IPS-NIHi11 (cell line): ENCODE measurements at regions not wholly inside any gene's neighbourhood (a gene's known extent, or its start where the extent isn't known, plus 50 kb on each side); places are given as distances from the start of the nearest gene placed in this dataset.

Source experiments
- DNase-seq: peaks from one replicate; pipeline ENCODE4 v3.0.0; 2012; ENCODE audit warnings: mixed read lengths, low spot score

DNA sequence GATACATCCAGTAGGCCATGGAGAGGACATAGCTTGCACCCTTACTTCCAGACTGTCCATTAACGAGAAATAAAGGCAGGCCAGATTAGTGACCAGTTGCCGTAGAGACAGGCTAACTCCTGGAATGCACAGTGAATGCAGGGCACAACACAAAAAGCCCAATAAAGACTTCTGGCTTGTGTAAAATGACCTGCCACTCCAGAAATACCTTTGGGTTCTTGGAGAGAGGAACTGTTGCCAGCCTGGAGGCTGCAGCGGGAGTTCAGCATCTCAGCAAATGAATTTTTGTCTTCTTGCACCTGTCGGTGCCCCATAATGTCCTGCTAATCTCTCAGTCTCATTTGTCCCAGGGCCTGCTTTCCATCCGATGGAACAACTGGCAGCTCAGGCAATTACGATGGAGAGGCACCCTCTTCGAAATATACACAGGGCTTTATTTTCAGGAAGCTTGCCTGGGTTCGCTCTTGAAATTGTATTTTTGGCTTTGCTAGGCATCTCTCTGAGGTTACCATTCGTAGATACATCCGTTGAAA is 538.8 kb upstream of the ZNF462 start:
- DNase-seq, result no peak

DNA sequence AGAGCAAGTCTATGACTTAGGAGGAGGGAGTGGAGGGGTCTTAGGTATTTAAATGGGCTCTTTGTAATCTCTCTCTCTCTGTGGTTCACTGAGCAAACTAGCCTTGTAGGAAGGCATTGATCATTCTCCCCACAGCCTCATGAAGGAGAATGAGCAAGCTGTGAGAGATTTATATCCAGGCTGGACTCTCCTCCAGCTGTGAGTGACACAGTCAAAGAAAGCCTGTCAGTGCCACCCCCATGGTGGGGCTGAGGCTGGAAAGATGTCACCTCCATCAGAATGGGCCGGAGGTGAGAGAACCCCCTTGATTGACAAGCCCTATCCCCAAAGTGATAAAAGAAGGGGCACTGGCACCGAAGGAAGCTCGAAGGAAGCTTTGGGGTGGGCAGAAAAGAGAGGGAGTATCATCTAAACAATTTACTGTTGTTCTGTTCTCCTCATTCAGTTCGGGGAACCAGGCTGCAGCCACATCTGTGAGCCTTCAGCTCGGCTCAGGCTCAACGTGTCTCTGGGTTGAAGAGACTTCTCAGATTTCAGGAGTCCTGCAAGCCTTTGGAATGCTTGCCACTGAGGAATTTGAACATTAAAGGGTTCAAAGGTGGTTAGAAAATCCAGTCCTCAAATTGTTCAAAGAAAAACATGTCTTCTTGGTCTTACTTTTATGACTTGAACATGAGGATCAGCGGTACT is 538.2 kb upstream of the ZNF462 start:
- no peak for DNase-seq

DNA sequence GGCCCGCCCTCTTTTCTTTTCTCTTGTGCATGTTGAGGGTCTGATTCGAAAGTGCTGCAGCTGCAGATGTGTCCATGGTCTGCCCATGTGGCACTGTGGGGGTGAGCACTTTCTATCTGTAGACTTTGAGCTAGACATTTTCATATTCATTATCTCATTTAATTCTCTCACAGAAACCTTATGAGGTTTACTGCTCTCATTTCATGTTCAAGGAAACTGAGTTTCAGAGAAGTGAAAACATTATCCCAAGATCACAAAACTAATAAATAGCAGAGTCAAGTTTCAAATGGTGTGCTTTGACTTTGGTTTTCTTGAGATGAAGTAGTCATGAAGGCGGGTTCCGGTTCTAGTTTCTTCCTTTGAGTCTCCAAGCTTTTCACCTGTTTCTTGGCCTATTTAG is 536.5 kb upstream of the ZNF462 start:
- DNase-seq, result no peak

DNA sequence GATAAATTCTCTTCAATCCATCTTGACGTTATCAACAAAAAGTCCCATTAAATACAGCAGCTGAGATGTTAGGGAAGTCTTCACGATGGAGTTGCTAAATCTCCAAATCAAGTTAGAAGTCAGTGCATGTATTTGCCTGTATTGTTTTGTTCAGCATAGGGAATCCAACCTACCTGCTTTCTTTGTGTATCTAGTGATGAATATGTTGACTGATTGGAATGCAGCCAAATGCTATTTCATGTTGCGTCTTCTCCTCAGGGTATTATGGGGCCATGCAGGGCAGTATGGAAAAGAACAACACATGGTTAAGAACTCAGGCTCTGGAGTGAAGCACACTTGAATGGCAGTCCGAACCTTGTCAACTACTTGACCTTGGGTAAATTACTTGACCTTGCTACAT is 529.5 kb upstream of the ZNF462 start:
- DNase-seq, result no peak

DNA sequence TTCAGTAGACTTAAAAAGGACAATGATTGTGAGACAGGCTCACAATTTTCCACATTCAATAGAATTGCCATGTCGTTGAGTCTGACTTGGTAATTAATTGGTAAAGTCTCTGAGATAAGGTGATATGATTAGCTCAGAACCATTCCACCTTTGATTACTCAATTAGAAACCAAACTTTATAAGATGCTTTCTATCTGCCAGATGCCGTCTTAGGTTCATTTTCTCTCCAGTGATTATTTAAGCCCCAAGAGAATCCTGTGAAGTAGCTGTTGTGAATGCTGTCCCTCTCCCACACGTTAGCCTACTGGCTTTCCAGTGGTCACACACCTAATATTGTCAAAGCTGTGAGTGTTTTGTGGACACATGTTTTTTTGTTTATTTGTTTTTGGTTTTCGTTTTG is 528.9 kb upstream of the ZNF462 start:
- no peak for DNase-seq

DNA sequence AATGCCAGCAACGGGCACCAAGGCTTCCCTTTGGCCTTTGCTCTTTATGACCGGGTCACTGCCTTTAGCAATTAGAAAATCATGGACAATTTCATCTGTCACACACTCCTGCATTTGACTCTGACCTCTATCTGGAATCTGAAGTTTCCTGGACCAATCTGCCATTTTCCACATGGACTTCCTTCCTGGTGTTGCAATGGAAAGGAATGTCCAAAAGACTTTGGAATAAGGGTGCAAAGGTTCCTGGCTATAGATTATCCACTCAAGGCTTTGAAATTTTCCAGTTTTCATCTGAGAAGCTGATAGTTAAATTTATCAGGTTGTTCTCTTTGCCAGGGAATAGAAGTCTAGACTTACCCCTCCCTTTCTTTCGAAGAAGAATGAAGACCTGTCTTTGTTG is 523.1 kb upstream of the ZNF462 start:
- DNase-seq, result no peak

DNA sequence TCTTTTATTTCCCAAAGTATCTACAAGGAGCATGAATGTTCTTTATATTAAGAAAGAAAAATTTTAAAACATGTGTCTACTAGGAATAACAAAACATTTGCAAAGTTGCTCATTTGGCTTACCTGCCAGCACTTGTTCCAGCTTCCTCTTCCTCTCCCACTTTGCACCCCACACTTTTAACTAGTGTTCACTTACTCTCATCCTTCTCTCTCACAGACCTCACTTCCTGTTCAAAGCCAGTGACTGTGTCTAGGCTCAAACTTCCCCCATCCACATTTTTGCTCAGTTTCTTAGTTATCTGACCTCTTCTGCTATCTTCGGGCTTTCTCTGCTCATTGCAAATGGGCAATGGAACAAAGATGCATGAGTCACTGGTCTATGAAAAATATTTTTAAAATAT is 512.2 kb upstream of the ZNF462 start:
- DNase-seq, result no peak

DNA sequence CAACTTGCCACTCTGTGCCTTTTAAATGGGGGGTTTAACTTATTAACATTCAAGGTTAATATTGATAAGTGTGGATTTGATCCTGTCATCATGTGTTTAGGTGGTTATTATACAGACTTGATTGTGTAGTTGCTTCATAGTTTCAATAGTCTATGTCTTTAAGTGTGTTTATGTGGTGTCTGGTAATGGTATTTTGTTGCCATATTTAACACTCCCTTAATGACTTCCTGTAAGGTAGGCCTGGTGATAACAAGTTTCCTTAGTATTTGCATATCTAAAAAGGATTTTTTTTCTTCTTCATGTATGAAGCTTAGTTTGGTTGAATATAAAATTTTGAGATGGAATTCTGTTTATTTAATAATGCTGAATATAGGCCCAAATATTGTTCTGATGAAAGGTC is 506.0 kb upstream of the ZNF462 start:
- no peak for DNase-seq

DNA sequence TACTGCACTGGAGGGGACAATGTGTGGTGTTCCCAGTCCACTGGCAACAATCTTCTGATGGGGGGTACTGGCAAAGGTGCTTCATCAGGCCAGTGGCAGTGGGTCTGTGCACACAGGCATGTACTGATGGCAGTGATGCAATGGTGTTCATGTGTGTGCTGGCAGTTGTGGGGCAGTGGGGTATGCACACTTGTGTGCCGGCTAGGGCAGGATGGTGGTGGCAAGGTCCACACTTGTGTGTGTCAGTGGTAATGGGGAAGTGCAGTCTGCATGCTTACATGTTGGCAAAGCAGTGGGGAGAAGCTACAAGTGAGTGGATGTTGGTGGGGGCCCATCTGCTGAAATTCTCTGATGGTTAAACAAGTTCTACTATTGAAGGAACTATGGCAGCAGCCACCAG is 504.6 kb upstream of the ZNF462 start:
- DNase-seq, result no peak

DNA sequence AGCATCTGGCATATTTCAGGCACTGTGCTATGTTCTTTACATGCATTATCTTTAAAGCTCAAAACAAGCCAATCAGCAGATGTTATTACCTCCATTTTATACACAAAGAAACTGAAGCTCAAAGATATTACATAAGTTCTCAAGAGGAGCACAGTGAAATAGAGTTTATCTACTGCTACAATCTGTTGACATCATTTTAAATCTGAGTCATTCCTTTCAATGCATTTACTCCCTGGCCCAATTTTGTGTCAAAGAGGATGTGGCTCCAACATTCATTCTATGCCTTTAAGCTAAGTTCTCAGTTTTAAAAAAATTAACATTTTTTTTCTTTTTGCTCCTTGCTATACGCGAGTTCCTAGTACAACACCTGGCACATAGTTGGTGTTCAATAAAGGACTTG is 486.3 kb upstream of the ZNF462 start:
- DNase-seq, result no peak

DNA sequence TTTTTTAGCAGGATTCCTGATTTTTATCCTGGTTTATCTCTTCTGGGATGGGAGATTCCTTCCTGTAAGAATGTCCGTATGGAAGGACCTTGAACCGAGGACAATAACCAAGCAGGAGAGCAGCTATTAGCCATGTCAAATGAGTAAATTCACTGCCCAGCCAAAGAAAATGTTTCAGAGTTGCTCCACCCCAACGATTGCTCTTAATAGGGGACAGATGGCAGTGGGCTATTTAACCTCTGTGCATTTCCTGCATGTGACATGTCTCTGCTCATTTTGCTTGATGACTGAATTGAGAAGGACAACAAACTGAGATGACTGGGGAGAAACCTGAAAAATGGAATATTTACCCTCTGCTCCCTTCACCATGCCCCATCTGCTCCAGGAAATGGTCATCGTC is 479.9 kb upstream of the ZNF462 start:
- DNase-seq, result no peak

DNA sequence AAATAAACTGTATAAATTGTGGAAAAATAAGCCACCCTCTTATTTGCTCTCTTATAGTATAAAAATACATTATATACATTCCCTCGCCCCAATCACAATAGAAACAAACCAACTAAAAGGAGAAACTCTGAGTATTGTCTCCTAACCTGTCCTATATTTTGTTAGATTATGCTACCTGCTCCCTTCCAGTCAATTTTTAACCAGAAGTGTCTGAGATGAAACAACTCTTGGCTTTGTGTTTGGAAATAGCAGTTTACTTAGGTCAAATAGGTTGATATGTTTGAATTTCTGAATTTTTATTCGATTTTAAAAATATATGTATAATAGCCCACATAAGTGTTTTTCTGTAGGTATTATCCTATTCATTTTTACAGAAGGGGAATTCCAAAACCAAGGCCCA is 475.0 kb upstream of the ZNF462 start:
- DNase-seq, result no peak

DNA sequence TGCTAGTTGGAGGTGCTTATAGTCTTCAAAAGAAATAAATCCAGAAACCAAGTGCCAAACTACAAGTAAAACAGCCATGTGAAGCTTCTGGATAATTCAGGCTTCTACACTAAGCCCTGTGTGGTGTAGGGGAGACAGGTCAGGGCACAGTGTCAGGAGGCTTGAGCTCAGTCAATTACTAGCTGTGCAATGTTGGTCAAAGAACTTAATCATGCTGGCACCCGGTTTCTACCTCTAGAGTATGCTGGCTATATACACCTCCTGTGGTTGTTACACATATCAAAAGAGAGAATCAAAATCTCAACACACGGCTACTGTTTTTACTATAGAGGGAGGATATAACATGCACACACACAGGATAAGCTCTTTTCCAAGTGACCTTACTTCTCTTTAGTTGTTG is 469.7 kb upstream of the ZNF462 start:
- no peak for DNase-seq

DNA sequence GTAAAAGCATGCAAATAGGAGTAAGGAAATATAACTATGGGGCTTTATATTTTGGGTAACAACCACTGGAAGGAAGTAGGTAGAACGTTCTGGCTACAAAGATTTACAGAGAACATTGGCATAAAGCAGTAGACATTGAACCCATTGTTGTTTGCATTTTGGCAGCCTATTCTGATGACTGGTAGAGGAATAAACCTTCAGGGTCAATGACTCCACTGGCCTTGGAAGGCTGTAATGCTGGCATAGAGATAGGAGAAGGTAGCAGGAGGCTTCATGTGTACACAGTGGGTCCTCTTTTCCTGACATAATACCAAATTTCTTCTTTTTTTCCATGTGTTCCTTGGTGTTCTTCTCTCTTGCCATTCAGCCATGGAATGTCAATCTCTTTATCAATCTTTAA is 462.8 kb upstream of the ZNF462 start:
- DNase-seq, result no peak

DNA sequence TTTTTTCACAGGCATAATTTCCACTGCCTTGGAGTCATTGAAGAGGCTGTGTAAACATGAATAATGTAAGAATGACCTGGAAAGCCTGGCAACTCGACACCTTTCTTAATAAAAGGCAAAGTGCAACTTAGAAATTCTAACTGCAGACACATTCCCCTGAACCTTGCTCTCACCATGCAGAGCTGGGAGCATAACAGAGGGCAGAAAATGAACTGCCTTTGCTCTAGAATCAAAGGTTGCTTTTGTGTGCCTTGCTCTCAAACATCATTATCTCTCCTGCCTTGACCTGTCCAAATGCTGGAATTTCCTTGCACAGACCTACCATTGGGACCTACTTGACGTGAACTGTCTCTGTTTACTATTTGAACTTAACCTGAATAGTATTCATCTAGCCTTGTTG is 462.0 kb upstream of the ZNF462 start:
- DNase-seq, result no peak

DNA sequence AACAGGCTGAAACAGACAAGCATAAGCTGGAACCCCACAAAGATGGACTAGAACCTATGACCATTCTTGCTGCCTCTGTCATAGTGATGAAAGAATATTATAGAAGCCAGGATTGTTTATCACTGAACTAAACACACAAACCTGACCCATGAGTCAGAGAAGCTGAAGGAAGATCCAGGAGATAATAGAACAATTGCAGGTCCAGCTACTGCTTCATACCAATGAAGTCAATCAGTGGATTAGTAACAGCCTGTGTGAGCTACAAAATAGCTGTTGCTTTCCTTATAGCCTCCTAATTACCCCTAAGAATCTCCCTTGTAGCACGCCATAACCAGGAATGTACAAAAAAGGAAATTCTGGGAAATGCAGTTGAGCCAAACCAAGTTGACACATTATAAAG is 459.9 kb upstream of the ZNF462 start:
- DNase-seq, result no peak

DNA sequence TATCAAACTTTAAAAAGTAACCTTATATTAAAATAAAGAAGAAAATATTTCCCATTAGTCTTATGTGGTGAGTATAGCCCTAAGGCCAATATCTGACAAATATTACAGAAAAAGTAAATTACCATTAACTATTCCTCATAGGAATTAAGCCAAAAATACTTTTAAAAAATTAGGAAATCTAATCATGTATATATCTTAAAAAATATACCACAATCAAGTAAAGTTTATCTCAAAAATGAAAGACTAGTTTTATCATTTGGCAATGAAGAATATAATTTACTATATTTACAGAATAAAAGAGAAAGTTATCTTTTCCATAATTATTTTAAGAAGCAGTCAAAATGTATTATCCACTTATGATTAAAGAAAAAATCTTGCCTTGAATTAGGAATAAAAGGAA is 458.8 kb upstream of the ZNF462 start:
- DNase-seq, result no peak

DNA sequence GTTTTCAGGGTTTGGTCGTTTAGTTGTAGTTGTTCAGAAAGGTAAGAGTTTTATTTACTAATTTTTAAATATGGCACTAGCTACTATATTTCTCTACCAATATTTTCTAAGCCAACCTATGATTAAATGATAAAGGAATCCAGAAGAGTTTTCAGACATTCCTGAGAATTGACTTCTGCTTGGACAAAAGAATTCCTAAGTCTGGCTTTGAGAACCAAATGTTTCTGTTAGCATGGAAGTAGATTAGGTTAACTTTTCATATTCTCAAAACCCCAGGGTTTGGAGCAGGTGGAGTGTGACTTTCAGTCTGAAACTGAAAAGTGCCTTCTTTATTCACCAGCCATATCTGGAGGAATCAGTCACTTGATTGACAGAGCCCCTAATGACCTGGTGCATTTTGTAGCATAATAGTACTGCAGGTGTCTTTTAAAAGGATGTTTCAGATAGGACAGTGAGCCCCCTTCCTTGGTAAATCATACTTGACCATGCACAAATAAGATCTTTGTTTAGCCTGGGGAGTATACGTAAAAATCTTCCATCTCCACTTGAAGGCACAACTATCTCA is 457.0 kb upstream of the ZNF462 start:
- DNase-seq, result no peak

DNA sequence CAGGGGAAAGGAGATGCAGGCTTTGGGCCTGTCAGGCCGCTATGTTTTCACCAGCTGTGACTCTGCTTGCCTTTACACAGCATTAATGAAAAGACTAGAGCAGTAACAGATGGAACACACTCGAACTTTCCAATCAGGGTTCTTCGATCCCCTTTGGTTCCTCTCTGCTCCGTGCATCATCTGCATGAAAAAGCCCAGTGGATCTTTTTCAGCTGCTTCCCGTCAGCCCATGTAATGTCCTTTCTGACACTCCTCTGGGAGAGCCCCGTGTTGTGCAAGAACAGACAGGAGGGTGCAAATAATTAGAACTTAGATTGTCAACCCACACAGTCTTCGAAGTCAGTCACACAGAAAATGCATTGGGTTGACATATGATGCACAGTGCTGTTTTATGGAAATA is 448.9 kb upstream of the ZNF462 start:
- no peak for DNase-seq

DNA sequence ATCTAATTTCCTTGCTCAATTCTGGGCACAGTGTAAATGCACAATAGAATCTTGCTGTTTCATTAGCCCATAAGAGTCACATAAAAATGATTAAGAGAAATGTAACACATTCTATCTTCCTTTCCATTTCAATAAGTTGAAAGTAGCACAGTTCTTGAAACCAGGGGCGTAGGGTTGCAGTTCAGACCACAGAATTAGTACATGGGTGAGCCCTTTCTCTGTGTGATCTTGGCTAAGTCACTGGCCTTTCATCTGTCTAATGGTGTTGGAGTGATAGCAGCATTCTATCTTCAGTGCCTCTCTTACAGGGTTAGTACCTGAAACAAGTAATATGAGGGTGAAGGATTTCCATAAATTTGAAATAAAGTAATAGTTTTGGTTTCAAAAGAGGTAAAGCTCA is 445.3 kb upstream of the ZNF462 start:
- DNase-seq, result no peak

DNA sequence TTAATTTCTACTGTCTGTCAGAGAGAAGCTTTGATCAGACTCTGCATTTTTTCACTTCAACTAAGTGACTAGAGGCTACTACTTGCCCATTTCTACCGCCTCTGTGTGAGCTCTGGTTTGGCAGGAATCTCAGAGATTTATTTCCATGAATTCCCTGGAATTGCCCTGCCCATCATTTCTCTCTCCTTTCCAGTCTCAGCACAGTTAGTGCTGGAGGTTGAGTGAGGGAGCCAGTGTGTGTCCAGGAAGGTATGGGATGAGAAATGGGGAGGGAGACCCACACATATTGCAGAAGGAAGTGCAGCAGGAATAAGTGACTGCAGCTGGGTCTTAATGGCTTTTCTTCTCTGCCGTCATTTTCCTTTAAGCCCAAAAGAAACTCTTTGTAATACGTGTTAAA is 443.1 kb upstream of the ZNF462 start:
- DNase-seq, result no peak

DNA sequence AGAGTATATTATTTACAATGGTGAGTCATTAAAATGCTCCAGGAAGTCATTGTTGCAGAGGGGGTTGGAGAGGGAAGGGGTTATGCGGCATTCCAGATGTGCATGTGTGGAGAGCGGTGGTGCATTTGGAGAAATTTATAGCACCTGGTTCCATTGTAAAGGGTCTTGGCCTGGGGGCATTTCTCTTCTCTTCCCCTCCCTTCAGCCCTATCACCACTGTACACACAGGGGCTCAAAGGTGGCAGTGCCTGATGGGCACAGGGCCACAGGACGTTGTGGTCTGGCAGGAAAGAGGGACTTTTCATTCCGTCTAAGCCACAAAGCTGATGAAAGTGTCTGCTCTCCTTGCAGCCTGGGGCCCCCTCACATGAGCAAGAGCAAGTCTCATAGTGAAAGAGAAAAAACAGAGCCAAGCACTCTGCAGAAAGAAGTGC is 442.4 kb upstream of the ZNF462 start:
- DNase-seq, result no peak

DNA sequence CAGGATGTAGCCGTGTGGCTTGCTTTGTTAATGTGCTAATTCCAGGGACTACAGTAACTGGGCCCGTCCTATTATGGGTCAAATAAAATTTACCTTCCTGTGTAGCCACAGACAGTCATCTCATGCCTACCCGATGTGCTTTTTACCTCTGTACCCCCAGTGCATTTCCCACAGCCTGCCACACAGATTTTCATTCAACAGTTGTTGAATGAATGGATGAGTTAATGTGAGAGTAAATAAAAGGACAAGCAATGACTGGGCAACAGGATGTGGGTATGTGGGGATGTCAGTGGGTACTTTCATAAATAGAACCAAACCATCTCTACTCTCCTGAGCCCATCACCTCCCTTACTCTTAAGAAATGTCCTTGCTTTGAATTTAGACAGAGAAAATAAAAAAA is 441.2 kb upstream of the ZNF462 start:
- no peak for DNase-seq

DNA sequence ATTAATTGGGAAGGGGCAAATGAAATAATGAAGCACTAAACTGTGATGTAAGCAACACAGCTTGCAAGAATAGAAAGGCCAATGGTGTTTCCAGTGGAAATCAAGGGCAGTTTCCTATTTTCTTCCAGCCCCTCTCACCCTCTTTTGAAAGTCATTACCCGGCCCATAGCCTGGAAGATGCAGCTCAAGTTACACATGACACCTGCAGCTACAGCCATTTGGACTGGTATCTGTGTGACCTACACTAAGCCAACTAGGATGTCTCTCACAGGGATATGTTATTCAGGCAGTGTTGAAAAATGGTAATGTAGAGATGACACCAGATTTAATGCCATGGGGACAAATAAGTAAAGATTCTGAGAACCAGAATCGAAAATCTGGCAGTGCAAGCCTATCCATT is 439.4 kb upstream of the ZNF462 start:
- DNase-seq, result no peak
